ENCODE measurements at regions not wholly inside any gene's neighbourhood (a gene's known extent, or its start where the extent isn't known, plus 50 kb on each side); places are given as distances from the start of the nearest gene placed in this dataset.

DNA sequence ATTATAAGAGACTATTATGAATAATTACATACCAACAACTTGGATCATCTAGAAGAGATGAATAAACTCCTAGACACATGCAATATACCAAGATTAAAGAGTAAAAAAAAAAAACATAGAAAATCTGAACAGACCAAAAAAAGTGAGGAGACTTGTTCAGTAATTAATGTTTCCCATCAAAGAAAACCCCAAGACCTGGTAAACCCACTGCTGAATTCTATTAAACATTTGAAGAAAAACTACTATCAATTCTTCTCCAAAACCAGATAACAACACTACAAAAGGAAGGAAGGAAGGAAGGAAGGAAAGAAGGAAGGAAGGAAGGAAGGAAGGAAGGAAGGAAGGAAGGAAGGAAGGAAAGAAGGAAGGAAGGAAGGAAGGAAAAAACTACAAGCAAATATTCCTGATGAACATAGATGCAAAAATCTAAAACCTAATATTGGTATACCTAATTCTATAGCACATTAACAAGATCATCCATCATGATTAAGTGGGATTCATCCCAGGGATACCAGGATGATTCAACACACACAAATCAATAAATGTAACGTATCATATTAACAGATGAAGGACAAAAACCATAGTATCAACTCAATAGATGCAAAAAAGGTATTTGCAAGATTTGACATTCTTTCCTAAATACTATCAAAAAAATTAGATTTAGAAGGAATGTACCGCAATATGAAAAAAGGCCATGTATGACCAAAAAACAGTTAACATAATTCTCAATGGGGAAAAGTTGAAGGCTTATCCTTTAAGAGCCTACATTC lies 445.5 kb downstream of the KCNH5 start:
- no peak for DNase-seq

DNA sequence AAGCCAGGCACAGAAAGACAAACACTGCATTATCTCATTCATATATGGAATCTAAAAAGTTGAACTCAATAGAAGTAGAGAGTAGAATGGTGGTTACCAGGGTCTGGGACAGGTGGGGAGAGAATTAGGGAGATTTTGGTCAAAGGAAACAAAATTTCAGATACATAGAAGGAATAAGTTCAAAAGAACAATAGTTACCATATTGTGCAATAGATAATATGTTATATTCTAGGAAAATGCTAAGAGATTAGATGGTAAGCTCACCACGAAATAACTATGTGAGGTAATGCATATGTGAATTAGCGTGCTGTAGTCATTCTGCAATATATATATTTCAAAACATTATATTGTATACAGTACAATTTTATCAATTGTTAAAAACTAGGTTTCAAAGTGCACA lies 442.5 kb downstream of the KCNH5 start:
- no peak for DNase-seq

DNA sequence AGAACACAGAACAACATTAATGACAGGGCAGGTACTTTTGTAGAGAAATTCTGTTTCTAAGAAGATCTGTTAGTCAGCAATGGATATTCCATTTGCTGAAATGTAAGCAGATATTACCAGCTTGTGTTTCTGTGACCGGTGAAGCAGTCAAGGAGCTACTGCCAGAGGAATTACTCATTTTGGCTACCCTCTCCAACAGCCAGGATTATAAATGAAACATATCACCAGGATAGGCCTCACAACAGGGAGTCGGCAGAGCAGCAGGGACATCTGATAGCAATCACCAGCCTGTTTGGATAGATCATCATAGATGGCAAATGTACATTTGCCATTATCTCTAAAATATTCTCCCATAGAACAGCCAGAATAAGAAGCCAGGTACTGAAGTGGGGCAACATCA lies 440.7 kb downstream of the KCNH5 start:
- no peak for DNase-seq

DNA sequence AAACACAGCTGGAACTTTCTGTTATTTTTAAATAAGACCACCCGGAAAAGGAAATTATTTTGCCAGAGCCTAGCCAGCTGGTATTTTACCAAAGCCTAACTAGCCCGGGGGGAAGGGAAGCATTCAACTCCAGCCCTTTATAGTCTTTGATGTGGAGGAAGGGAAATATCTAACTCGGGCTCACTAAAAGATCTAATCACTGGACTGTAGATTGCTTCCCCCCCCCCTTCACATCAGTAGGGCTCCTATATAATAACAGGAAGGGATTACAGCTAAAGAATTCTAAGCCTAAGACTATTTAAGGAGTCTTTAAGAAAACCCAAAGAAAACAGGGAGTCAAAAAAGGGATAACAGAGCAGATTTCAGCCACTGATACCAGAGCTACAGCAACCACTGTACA lies 431.1 kb downstream of the KCNH5 start:
- no peak for DNase-seq

DNA sequence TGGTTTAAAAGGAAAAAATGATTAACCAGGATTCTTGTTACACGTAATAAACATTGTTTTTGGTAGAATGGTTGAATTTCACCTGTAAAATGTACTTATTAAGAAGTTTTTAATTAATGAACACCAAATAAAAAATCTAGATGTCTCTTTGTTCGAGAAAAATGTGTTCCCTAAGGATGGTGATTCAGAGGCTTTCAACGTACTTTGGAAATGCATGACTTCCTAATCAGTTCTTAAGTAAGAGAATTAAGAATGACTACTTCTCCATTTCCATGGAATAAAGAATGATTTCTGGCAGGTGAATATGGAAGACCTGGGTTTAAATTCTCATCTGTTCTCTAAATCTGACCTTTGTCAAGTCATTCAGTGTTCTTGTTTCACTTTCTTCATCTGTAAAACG lies 428.6 kb downstream of the KCNH5 start:
- DNase-seq, result no peak

DNA sequence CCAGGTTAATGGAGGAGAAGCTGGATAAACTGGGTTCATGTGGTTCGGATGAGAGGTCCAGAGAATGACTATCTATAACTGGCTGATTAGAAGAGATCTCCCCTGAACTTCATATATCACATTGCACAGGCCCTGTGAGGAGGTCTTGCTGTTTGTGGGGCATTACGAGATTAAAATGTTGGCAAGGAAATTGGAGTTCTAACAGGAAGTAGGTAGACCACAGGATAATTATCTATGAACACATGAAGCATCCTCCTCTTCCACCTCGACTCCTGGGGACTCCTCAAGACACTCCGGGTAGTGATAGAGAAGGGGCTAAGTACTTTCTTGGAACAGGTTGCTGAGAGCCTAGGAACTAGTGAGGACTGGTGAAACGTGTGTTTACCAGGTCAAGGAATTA lies 418.8 kb downstream of the KCNH5 start:
- no peak for DNase-seq

DNA sequence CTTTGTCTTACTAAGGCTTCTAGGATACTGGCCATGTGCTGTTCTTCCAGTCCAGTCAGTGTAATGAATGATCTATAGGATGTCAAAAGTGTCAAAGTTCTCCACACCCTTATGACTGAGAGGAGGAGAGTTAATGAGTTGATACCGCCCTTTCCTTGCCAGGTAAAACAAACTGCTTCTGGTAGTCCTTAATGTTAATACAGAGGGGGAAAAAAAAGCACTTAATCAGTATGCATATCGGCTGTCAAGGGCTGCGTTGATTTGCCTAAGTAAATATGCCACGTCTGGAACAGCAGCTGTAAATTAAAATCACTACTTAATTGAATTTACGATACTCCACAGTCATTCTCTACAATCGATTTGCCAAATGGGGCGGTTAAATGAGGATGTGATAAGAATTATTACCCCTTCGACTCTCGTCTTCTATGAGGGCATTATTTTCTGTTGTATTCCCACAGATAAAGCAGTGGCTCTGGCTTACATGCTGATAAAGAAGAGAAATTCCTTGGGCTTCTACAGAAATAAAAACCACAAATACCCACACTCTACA lies 416.0 kb downstream of the KCNH5 start:
- DNase-seq, result no peak

DNA sequence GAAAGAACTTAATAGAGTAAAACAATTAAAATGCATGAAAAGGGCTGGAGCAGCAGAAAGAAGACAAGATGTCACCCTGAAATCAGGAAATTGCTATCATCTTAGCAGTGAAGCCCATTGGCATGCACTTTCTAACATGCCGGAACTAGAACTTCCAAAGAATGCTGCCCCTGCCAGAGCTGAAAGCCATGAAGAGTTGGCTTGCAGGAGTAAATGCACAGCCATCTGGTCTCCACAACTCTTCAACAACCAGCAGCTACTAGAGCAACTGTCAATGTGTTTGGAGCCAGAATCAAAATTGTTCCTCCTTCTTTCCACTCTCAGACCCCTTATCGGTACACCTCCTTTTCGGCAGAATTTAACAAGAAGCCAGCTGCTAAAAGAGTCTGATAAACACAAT lies 414.1 kb downstream of the KCNH5 start:
- DNase-seq, result no peak

DNA sequence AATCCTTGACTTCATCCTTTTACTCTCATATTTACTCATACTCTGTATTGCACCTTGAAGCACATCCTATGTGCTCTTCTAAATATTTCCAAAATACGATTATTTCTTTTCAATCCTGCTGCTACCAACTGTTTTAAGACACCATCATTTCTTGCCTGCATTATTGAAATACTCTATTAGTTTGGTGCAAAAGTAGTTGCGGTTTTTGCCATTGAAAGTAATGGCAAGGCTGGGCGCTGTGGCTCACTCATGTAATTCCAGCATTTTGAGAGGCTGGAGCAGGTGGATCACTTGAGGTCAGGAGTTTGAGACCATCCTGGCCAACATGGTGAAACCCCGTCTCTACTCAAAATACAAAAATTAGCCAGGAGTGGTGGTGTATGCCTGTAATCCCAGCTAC lies 412.5 kb downstream of the KCNH5 start:
- no peak for DNase-seq

DNA sequence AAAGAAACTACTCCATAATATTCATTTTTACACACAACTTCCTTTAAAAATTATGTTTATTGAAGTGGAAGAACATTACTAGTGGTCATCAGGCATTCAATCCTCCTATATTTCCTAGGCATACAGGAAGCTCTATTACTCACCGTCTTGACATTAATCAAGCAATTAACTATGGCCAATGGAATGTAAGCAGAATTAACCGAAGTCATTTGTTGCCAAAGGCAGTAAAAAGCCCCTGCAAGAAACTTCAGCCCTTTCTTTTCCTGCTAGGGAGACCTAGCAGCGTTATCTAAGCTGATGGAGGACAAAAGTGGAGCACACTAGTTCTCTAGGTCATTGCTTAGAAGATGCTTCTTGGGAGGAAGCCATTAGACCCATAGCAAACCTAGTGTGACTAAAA lies 399.6 kb downstream of the KCNH5 start:
- no peak for DNase-seq
